ENCODE measurements at regions not wholly inside any gene's neighbourhood (a gene's known extent, or its start where the extent isn't known, plus 50 kb on each side); places are given as distances from the start of the nearest gene placed in this dataset.

GRCh38 chr1:194487172-194487571 lies 1300.8 kb upstream of the B3GALT2 start:
- no peak for DNase-seq
- Mint-ChIP-seq H3K36me3 (ENCODE audit: low read depth) (no peaks in the 10 kb centered on the region), H3K27ac (no peak overlapping the region), H3K4me3 (no peak overlapping the region), H3K27me3 (ENCODE audit: insufficient read depth) (no peaks in the 10 kb centered on the region; the same call in 1 of the 2 replicates), H3K9me3 (no peaks in the 10 kb centered on the region; the same call in 1 of the 2 replicates), H3K4me1 (ENCODE audit: low read depth) (no peaks in the 10 kb centered on the region)
- TF ChIP-seq, protein P1, sequence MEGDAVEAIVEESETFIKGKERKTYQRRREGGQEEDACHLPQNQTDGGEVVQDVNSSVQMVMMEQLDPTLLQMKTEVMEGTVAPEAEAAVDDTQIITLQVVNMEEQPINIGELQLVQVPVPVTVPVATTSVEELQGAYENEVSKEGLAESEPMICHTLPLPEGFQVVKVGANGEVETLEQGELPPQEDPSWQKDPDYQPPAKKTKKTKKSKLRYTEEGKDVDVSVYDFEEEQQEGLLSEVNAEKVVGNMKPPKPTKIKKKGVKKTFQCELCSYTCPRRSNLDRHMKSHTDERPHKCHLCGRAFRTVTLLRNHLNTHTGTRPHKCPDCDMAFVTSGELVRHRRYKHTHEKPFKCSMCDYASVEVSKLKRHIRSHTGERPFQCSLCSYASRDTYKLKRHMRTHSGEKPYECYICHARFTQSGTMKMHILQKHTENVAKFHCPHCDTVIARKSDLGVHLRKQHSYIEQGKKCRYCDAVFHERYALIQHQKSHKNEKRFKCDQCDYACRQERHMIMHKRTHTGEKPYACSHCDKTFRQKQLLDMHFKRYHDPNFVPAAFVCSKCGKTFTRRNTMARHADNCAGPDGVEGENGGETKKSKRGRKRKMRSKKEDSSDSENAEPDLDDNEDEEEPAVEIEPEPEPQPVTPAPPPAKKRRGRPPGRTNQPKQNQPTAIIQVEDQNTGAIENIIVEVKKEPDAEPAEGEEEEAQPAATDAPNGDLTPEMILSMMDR (IDR thresholded peaks at IDR 0.05), result no peak

- Mint-ChIP-seq H3K27ac (no peak overlapping the region), H3K4me1 (ENCODE audit: low read depth) (no peaks in the 10 kb centered on the region), H3K36me3 (ENCODE audit: low read depth) (no peaks in the 10 kb centered on the region), H3K4me3 (no peak overlapping the region), H3K27me3 (ENCODE audit: insufficient read depth) (no peaks in the 10 kb centered on the region; the same call in 1 of the 2 replicates), H3K9me3 (no peaks in the 10 kb centered on the region; the same call in 1 of the 2 replicates)
- DNase-seq, result no peak
- TF ChIP-seq, protein P1 (IDR thresholded peaks at IDR 0.05), result no peak
These were observed 1299.0 kb upstream of the B3GALT2 start for GRCh38 chr1:194485432-194485831.

- no peak for DNase-seq
- no peak overlapping the region for H3K4me3 Mint-ChIP-seq
- H3K4me1 Mint-ChIP-seq (ENCODE audit: low read depth), result peaks cover 34% of the 10 kb centered on the region
- H3K27me3 Mint-ChIP-seq (ENCODE audit: insufficient read depth), result no peaks in the 10 kb centered on the region
- no peaks in the 10 kb centered on the region for H3K9me3 Mint-ChIP-seq
- no peak overlapping the region for H3K27ac Mint-ChIP-seq
- no peaks in the 10 kb centered on the region for H3K36me3 Mint-ChIP-seq (ENCODE audit: low read depth)
- TF ChIP-seq, protein P1 (IDR thresholded peaks at IDR 0.05), result no peak
These were observed 1292.3 kb upstream of the B3GALT2 start for GRCh38 chr1:194478731-194479130.

- Mint-ChIP-seq H3K4me1 (ENCODE audit: low read depth) (peaks cover 34% of the 10 kb centered on the region), H3K4me3 (no peak overlapping the region), H3K27ac (no peak overlapping the region), H3K9me3 (no peaks in the 10 kb centered on the region), H3K27me3 (ENCODE audit: insufficient read depth) (no peaks in the 10 kb centered on the region), H3K36me3 (ENCODE audit: low read depth) (no peaks in the 10 kb centered on the region)
- no peak for DNase-seq
- TF ChIP-seq, protein P1 (IDR thresholded peaks at IDR 0.05), result no peak
These were observed 1291.5 kb upstream of the B3GALT2 start for GRCh38 chr1:194477908-194478307.

GRCh38 chr1:194476872-194477271 lies 1290.5 kb upstream of the B3GALT2 start:
- Mint-ChIP-seq H3K27ac (no peak overlapping the region; the same call in 1 of the 2 replicates), H3K36me3 (ENCODE audit: low read depth) (no peaks in the 10 kb centered on the region), H3K9me3 (no peaks in the 10 kb centered on the region), H3K27me3 (ENCODE audit: insufficient read depth) (no peaks in the 10 kb centered on the region), H3K4me3 (peak overlapping the region; percentile 48; the same call in 1 of the 2 replicates), H3K4me1 (ENCODE audit: low read depth) (peaks cover 34% of the 10 kb centered on the region)
- peak; percentile 46 for DNase-seq
- TF ChIP-seq, protein P1 (IDR thresholded peaks at IDR 0.05), result no peak

DNA sequence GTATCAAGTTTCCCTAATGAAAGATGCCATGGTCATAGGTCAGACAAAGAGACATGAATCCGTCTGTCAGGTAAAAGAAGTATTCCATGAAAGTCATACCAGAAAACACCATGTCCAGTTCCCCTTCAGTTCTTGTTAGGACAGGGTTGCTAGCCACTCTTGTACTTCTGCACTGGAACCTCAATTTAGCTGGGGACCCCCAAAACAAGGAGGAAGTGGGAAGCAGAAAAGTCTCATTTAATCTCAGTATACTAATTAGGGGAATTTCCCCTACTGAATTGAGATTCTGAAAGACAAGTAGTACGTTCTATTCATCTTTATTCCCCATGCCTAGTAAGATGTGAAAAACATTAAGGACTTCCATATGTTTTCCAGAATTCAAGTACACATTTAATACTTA lies 1289.9 kb upstream of the B3GALT2 start:
- peaks cover 34% of the 10 kb centered on the region for H3K4me1 Mint-ChIP-seq (ENCODE audit: low read depth)
- DNase-seq, result no peak
- no peak overlapping the region for H3K4me3 Mint-ChIP-seq
- no peaks in the 10 kb centered on the region for H3K9me3 Mint-ChIP-seq
- no peaks in the 10 kb centered on the region for H3K27me3 Mint-ChIP-seq (ENCODE audit: insufficient read depth)
- TF ChIP-seq, protein P1 (IDR thresholded peaks at IDR 0.05), result no peak
- H3K27ac Mint-ChIP-seq, result no peak overlapping the region; the same call in 1 of the 2 replicates
- H3K36me3 Mint-ChIP-seq (ENCODE audit: low read depth), result no peaks in the 10 kb centered on the region
